ENCODE measurements at regions not wholly inside any gene's neighbourhood (a gene's known extent, or its start where the extent isn't known, plus 50 kb on each side); places are given as distances from the start of the nearest gene placed in this dataset.
"Not testable (repeated sequence)": the region's sequence is repeated elsewhere in the genome, so short reads cannot be mapped to it uniquely, and the experiment has no call there.

GRCh38 chr3:197406266-197406665, 107.9 kb upstream of the DLG1 start:
- DNase-seq (ENCODE audit: low read depth), result no peak

GRCh38 chr3:197404754-197405153, 106.3 kb upstream of the DLG1 start:
- DNase-seq (ENCODE audit: low read depth), result no peak

GRCh38 chr3:197404030-197404429, 105.6 kb upstream of the DLG1 start:
- no peak for DNase-seq (ENCODE audit: low read depth)

- not testable (repeated sequence) for DNase-seq (ENCODE audit: low read depth)
Observed at GRCh38 chr3:197402401-197402800, 104.0 kb upstream of the DLG1 start.

- DNase-seq (ENCODE audit: low read depth), result no peak
Observed at GRCh38 chr3:197399486-197399885, 101.1 kb upstream of the DLG1 start.

GRCh38 chr3:197398286-197398878, 100.0 kb upstream of the DLG1 start:
- no peak for DNase-seq (ENCODE audit: low read depth)

- no peak for DNase-seq (ENCODE audit: low read depth)
Observed at GRCh38 chr3:197397838-197398237, 99.4 kb upstream of the DLG1 start.

GRCh38 chr3:197394464-197395321, 96.3 kb upstream of the DLG1 start:
- DNase-seq (ENCODE audit: low read depth), result peak; percentile 43

- not testable (repeated sequence) for DNase-seq (ENCODE audit: low read depth)
Observed at GRCh38 chr3:197394126-197394463, 95.7 kb upstream of the DLG1 start.

GRCh38 chr3:197393711-197394110, 95.3 kb upstream of the DLG1 start:
- no peak for DNase-seq (ENCODE audit: low read depth)

- no peak for DNase-seq (ENCODE audit: low read depth)
Observed at GRCh38 chr3:197392961-197393360, 94.5 kb upstream of the DLG1 start.

GRCh38 chr3:197381371-197381770, 83.0 kb upstream of the DLG1 start:
- no peak for DNase-seq (ENCODE audit: low read depth)

- DNase-seq (ENCODE audit: low read depth), result no peak
Observed at GRCh38 chr3:197380786-197381185, 82.4 kb upstream of the DLG1 start.

- DNase-seq (ENCODE audit: low read depth), result no peak
Observed at GRCh38 chr3:197378985-197379718, 80.7 kb upstream of the DLG1 start.

- DNase-seq (ENCODE audit: low read depth), result no peak
Observed at GRCh38 chr3:197376735-197377555, 78.5 kb upstream of the DLG1 start.

GRCh38 chr3:197376020-197376419, 77.6 kb upstream of the DLG1 start:
- no peak for DNase-seq (ENCODE audit: low read depth)

GRCh38 chr3:197375001-197375441, 76.6 kb upstream of the DLG1 start:
- DNase-seq (ENCODE audit: low read depth), result no peak

GRCh38 chr3:197373096-197373495, 74.7 kb upstream of the DLG1 start:
- DNase-seq (ENCODE audit: low read depth), result no peak

- DNase-seq (ENCODE audit: low read depth), result no peak
Observed at GRCh38 chr3:197372047-197372661, 73.7 kb upstream of the DLG1 start.

- DNase-seq (ENCODE audit: low read depth), result no peak
Observed at GRCh38 chr3:197371591-197372046, 73.2 kb upstream of the DLG1 start.

GRCh38 chr3:197369545-197369944, 71.1 kb upstream of the DLG1 start:
- DNase-seq (ENCODE audit: low read depth), result no peak

GRCh38 chr3:197368821-197369220, 70.4 kb upstream of the DLG1 start:
- DNase-seq (ENCODE audit: low read depth), result no peak
